Skin of body (tissue), 1 donor: ENCODE measurements at regions not wholly inside any gene's neighbourhood (a gene's known extent, or its start where the extent isn't known, plus 50 kb on each side); places are given as distances from the start of the nearest gene placed in this dataset.
"Not testable (repeated sequence)": the region's sequence is repeated elsewhere in the genome, so short reads cannot be mapped to it uniquely, and the experiment has no call there.

ENCODE experiments used
- DNase-seq: peaks from one replicate; lab custom pipeline; 2025; lab: John Stamatoyannopoulos, UW

DNA sequence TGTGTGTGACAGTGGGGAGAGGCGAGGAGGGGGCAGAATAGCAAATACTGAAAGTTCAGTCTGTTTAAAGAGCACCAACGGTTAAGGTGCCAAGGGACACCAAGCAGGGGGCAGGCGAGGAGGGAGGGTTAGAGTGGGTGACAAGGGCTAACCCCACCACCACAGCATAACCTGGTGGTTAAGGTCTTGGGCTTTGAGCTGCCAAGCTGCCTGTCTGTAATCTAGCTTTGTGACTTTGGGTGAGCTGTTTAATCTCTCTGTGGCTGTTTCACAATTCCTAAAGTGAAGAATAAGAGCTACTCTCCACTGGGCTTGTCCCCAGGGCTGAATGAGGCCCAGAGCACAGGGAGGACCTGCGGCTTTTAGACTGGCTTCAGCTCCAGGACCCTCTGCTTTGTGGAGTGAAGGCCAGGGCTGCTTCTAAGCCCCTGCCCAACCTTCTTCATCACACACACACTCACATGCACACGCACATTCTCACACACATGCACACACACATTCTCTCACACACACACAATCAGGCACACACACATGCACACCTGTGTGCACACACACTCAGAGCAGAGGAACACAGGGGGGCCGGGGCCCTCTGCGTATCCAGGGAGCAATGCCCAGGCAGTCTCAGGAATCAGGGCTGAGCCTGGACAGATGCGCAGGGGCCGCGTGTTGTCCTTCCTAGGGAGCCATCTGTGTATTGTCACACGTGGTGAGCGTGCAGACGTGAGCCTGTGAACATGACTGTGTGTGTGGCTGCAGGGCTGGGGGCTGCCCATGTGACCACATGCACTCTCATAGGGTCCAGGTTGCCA is 101.6 kb upstream of the TARDBP start:
- no peak for DNase-seq

DNA sequence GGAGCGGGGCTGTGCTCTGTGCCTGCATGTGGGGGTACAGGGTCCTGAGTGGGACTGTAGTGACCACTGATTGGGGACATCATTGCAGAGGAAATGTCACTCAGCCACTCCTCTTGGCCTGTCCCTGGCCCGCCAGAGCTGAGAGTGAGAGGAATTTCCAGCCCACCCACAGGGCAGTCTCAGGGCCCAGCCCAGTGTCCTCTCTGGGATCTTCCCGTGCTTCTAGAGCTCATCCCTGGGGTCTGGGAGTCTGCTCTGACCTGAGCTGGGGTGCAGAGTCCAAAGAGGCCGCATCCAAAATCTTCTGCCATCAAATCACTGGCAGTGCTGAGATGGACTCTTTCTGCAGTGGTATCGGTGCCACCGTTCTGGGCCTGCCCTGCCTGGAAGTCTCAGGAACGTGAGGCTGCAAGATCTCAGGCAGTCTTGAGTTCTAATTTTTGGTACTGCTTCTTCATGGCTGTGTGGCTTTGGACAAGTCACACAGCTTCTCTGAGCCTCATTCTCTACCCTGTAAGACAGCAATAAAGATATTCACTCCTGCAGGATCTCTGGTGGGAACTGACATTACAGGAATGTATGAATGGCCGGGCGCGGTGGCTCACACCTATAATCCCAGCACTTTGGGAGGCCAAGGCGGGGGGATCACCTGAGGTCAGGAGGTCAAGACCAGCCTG is 100.8 kb upstream of the TARDBP start:
- DNase-seq: no peak

- no peak for DNase-seq
Observed at GRCh38 chr1:10912441-10912840, 100.0 kb upstream of the TARDBP start.

- DNase-seq: no peak
Observed at GRCh38 chr1:10914056-10914455, 98.4 kb upstream of the TARDBP start.

DNA sequence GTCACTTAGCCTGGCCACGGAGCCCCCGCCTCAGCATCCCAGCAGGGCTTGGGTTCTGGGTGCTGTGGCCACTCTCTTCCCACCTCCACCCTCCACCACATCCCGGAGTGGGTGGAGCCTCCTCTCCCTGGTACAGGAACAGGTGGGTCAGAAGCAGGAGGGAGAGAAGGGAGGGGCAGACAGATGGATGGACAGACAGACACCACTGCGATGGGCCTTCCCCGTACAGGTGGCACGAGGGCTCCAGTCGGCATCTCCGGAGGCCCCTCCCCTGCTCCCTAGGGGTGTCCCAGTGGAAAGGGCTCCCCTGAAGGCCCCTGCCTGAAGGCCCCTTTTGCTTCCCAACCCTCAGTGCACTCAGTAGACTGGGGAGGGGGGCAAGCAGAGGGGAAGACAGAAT is 96.9 kb upstream of the TARDBP start:
- no peak for DNase-seq

DNA sequence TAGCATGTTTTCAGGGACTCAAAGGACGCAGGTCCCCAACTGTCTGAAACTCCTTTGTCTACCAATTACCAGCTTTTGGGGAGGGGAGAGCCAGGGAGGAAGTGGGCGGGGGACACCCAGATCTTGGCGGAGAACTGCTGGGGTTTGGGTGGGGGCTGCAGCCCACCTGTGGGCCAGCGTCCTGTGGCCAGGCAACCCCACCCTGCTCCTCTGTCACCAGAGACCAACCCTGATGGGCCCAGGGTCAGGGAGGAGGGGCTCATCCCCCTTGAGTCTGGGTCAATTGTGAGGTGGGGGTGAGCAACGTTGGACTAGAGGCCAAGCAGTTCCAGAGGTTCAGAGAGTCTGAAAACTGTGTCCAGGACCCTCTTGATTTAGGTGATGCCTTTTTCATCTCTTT is 96.1 kb upstream of the TARDBP start:
- no peak for DNase-seq

GRCh38 chr1:10916991-10917390 is 95.5 kb upstream of the TARDBP start:
- DNase-seq: no peak

GRCh38 chr1:10917513-10918454 is 94.7 kb upstream of the TARDBP start:
- no peak for DNase-seq

- no peak for DNase-seq
Observed at GRCh38 chr1:10918531-10918930, 93.9 kb upstream of the TARDBP start.

- DNase-seq: no peak
Observed at GRCh38 chr1:10920063-10920626, 92.3 kb upstream of the TARDBP start.

- not testable (repeated sequence) for DNase-seq
Observed at GRCh38 chr1:10922315-10923060, 90.0 kb upstream of the TARDBP start.

GRCh38 chr1:10924030-10924429 is 88.4 kb upstream of the TARDBP start:
- no peak for DNase-seq

GRCh38 chr1:10928654-10929053 is 83.8 kb upstream of the TARDBP start:
- DNase-seq: no peak

DNA sequence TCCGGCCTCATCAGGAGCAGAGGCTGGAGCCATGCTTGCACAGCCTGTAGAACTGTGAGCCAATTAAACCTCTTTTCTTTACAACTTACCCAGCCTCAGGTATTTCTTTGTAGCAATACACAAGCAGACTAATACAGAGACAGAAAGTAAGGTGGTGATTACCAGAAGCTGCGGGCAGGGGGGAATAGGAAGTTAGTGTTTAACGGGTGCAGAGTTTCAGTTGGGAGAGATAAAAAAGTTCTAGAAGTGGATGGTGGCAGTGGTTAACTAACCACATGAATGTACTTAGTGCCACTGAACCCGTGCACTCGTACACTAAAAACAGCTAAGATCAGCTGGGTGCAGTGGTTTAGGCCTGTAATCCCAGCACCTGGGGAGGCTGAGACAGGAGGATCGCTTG is 80.4 kb upstream of the TARDBP start:
- no peak for DNase-seq

DNA sequence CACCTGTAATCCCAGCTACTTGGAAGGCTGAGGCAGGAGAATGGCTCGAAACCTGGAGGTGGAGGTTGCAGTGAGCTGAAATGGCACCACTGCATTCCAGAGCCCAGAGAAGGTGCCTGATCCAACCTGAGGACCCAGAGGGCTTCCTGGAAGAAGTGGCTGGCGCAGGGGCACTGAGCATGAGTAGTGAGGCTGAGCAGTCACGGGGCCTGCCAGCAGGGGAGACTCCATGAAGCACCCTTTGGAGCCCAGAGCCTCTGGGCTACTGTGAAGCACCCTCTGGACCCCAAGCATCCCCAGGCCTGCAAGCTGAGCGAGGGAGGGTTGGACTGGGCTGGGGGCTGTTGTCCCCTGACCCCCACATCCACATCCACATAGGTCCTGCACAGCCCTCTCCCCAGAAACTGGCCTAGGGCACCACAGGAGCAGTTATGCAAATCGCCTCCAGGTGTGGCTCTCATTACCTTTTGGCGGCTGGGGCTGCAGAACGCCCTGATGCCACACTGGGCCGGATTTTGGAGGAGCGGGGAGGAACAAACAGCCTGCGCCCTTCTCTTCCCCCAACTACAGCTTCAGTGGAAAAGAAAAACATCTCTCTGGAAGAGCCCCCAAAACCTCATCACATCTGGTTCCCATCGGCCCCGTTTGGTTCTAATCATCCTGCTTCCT is 78.2 kb upstream of the TARDBP start:
- DNase-seq: peak; percentile 34

- DNase-seq: no peak
Observed at GRCh38 chr1:10935246-10935645, 77.2 kb upstream of the TARDBP start.

DNA sequence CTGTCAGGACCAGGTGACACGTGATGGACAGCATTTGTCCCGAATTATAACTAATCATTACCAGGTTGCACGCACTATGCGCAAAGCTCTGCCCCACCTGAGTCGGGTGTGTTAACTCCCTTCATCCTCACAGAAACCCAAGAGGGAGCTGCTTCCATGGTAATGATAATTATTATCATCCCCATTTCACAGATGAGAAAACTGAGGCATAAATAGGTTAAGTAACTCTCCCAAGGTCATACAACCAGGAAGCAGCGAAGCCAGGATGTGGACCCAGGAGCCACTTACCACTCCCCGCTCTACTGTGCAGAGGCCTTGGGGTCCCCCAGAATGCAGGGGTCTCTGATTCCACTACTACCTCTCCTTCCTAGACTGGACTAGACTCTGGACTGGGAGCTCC is 76.7 kb upstream of the TARDBP start:
- DNase-seq: no peak

DNA sequence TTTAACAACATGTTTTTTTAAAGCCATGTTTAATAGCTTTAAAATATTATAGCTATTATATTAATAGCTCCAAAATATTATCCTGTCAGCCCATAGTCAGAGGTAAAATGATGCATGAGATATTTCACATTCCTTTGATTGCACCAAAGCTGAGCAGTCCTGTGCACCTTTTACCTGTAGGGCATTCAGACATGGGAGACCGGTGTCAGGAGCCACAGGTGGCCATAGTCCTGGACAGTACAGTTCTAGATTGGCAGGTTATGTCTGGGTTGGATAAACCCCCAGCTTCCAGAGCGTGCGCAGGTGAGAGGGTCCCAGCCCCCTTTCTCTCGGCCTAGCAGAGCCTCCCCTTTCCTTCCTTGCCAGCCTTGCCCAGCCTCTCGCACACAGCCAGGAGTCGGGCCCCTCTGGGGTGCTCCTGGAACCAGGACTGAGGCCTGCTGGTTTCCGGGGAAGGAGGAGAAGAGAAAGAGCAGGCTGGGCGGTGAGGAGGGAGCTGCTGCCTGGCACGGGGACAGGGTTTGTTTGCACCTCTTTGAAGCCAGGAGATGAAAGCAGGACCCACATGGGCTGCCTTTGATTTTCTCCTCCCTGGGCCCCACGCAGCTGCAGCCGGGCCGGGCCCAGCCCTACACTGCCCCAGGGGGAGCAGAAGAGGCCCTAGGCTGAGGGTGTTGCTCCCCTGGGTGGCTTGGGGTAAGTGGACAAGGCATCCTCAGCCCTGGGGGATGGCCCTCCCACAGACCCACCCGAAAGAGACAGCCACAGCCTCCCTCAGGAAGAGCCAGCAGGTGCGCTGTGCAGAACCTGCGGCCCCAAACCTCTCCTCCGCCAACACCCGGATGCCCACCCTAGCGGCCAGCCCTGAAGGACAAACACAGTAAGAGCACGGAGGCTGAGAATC is 75.2 kb upstream of the TARDBP start:
- peak; percentile 11 for DNase-seq

- DNase-seq: no peak
Observed at GRCh38 chr1:10938741-10939417, 73.6 kb upstream of the TARDBP start.
